SK-N-DZ (cell line): ENCODE measurements at regions not wholly inside any gene's neighbourhood (a gene's known extent, or its start where the extent isn't known, plus 50 kb on each side); places are given as distances from the start of the nearest gene placed in this dataset.

Source experiments
- DNase-seq: peaks from one replicate; pipeline ENCODE4 v3.0.0-alpha.2; 2015; ENCODE audit warnings: low spot score

DNA sequence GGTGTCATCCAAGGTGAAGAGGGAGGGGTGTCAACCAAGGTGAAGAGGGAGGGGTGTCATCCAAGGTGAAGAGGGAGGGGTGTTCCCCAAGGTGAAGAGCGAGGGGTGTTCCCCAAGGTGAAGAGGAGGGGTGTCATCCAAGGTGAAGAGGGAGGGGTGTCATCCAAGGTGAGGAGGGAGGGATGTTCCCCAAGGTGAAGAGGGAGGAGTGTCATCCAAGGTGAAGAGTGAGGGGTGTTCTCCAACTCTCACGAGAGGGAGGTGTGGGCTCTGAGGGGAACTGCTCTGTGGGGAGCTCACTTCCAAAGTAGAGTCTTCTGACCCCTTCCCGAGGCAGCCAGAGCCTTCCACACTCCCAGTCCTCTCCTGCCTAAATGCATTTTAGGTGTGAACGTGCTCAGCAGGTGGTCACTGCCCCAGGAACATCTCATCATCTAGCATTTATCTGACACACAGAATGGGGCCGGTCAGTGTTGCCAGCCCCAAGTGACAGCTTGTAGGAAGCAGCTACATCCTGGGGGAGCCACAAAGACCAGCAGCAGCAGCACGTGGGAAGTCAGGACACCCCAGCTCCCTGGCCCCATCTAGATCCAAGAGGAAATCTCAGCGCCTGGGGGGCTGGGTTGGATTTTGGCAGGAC lies 323.8 kb downstream of the GLRX3 start:
- DNase-seq: no peak

DNA sequence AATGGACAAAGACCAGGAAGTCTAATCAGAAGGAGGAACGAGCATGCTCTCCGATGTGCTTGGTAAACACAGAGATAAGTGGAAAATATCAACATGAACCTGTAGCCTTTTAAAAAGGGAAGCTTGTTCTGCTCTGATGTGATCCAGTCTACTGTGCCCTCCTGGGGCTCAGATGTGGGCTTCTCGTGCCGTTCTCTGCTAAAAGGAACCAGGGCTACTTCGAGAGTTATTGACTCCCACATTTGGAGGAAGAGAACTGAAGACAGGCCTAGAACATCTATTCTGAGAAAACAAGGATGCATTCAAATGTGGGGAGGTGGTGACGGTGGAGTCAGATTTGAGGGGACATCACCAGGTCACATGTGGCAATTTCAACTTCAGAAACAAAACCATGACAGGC lies 325.4 kb downstream of the GLRX3 start:
- DNase-seq: no peak

DNA sequence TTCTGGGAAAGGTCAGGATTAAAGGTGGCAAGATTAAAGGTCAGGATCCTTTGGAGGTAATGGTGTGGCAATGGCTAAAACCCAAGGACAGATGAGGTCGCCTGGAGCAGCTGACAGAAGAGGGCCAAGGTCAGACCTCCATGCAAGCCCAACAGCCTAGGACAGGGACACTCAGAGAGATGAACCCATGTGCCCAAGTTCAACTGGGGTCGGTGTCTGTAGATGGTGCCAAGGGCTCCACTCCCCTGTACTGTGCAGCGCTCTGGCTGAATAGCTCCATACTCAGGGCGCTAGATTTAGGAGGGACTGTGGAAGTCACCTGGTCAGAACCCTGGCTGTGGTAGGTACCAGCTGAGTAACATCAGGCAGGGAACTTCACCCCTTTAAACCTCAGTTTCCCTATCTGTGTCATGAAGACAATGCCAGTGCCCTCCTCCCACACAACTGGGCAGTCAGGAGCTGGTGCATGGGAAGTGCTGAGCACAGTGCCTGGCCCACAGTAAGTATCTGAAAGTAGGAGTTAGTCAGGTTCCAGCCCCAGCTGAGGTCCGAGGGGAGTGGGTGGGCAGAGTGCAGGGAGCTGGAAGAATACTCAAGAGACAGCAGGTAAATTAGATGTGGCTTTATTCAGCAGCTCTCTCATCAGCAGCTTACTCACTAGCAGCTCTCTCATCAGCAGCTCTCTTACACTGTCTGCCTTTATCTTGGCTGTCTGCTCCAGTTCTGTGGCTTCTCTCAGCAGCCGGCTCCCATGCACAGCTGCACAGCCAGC lies 327.1 kb downstream of the GLRX3 start:
- DNase-seq: no peak

DNA sequence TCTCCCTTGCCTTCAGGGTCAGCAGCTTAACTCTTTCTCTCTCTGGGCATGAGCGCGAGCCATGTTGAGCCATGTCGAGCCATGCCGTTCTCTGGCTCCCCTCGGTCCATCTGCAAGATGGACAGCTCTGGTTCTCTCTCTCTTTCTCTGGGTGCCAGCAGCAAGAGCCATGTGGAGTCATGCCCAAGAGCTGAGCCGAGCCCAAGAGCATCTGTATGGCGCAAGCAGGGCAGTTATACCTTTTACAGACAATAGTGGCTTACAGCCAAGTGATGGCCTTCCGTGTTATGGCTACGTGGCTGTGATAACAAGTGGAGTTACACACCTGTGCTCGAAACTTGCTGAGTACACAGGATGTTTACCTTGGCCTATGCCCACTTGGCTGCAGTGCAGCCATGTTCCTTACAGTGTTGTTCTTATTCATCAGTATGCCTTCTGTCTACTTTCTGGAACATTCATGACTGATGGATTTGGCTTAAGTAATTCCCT lies 327.7 kb downstream of the GLRX3 start:
- DNase-seq: no peak

DNA sequence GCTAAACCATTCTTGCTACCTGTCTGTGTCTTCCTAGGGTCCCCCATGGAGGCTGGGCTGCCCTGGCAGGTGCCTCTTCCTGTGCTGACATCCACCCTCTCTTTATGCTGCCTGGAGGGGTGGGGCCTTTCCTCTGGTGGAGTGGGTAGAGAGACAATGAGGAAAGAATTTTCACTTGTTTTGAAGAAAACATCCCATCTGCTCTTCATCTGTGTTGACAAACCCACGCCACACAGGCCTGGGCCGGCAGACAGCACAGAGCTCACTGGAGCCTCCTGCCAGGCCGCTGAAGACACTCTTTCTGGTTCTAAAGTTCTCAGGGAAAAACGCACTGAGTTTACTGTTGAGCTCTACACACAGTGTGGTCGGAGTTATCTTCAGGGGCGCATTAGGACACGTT lies 328.2 kb downstream of the GLRX3 start:
- DNase-seq: no peak

DNA sequence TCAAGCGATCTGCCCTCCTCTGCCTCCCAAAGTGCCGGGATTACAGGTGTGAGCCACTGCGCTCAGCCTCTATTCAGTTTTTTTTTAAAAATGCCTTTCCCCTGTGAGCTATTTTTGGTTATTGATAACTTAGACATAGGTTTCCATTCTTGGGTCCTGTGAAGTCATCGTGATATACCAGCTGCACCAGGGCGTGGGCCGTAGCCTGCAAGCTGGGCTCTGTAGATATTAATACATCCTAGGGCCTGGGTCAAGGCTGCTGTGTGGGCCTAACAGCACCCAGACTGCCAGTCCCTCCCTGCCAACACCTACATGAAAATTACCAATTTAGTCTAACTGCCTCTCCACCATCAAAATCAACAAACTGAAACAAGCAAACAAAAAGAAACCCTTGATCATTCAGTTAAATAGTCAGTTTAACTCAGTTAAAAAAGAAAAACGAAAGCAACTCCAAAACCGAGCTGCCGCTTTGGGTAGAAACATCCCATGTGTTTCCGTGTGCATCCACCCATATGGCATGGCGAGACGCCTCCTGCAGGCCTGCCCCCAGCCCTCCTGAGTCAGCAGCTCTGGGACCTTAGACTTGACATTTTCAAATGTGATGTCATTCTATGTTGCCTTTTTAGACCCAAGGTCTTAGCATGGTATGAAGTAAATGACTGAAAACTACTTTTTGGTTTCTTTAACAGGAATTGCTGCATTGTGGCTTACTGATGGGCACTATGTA lies 330.2 kb downstream of the GLRX3 start:
- DNase-seq: no peak

DNA sequence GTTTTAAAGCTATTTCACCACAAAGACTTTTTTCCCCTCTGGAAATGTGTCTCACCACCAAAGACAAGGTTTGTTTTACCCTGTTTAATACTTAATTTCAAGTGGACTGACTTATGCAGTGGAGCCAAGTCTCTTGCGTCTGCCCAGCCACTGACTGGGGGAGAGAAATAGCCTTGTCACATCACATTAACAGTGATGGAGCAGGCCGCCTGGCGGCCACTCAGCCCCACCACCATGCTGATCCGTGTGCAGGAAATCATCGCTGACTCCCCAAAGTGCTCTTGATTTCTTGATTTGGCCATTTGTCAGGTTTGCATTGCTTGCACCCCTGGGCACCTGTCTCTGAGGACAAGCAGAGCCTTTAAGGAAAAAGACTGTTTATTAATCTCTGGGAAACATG lies 334.1 kb downstream of the GLRX3 start:
- DNase-seq: no peak

DNA sequence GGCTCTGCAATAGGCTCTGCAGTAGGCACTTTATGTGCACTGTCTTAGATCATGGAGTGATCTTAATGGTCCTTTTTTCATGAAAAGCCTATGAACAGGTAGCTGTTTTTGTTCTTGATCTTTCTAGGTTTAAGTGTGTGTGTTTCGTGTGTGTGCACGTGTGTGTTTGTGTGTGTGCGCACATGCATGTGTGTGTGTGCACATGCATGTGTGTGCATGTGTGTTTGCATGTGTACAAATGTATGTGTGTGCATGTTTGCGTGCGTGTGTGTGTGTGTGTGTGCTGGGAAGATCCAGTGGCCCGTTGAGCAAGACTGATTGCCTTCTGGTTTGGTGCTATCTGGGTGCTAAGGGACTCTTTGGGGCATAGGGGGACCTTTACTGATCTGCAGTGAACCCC lies 334.8 kb downstream of the GLRX3 start:
- DNase-seq: no peak

DNA sequence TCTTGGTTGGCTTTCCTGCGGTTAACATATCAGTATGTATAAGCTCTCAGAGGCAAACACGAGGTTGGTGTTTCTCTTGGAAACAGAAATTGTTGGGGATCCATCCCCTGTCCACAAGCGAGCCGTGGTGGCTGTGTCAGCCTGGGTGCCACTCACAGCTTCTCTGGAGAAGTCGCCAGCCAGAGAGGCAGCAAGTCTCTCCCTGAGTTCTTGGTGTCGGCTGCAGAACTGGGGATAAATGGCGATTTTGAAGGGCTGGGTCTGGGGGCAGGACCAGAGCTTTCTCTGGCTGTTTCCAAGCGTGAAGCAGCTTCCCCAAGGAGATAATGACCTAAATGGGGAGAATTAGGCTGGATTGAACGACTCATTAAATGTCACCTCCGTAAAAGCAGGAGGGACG lies 335.3 kb downstream of the GLRX3 start:
- DNase-seq: no peak

DNA sequence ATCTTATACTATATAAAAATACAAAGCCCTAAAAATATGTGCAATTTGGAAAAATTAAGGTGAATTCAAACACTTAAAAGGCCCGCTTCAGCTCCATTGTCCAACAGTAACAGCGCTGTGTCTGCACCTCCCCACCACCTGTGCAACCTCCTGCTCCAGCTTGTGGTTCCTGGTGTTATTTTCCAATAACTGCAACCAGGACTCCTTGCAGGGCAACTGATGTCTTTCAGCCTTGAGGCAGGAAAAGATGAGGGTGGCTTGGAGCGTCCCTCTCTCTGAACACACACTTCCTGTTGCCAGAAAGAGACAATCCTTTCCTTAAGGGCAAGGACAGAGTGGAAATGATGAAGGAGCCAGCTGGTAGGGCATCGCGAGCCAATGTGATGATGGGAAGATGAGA lies 336.0 kb downstream of the GLRX3 start:
- DNase-seq: no peak

DNA sequence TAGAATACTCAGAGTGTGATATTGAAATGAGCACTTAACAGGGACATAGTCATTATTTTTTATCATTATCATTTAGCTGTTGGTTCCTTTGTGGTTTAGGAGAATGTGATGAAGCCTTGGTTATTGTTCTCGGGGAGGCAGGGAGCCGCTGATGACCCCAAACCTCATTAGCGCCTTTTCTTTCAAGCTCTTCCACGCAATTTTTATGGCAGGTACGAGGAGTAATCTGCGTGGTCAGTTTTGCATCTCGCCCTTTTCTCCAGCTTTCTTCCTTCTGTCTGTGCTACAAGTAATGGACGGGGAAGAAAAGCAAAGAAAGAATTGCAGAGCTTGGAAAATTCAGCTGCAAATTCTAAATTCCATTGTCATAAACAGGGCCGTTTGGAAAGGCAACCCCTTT lies 338.4 kb downstream of the GLRX3 start:
- DNase-seq: no peak

DNA sequence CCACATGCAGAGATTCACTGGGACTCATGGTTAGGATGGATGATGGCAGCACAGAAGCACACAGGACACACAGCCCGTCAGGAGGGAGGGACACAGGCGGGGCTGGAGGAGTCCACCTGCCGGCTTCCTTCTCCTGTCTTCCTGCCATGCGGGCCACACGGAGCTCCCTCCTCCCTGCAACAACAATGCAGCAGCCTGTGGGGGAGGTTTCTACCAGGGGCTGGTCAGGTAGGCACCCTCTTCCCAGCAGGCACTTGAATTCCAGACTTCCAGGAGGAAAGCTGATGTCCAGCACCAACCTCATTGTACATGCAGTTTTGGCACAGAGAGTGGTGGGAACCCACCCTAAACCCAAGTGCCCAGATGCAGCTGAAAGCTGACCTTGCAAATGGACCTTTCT lies 341.2 kb downstream of the GLRX3 start:
- DNase-seq: no peak

DNA sequence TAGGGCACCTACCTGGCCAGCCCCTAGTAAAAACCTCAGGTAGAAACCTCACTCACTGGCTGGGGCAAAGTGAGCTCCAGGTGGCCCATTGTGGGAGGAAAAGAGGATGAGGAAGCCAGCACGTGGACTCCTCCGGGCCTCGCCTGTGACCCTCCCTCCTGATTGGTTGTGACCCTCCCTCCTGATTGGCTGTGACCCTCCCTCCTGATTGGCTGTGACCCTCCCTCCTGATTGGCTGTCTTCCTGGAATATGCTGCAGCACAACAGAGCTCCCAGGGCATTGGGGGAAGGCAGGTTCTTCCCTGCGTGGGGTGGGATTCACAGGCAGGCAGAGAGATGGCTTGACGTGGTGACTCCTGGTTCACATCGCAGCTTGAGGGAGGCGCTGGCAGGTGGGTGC lies 343.0 kb downstream of the GLRX3 start:
- DNase-seq: no peak

DNA sequence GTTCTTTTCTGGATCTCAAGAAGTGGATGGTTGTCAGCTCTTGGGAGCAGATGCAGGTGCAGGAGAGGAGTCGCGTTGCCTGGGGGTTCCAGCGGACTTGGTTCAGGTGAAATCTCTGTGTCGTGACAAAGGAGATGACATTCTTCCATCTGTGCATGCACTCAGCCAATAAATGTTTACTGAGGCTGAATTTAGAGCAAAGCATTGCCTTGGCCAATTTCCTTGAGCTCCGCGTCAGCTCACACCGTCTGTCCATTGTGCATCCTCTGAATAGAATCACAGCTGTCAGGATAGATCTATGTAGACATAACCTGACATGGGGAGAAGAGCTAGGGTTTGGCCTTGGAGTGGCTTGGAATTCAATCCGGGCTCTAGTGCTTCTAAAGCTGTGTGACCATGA lies 343.7 kb downstream of the GLRX3 start:
- DNase-seq: no peak

DNA sequence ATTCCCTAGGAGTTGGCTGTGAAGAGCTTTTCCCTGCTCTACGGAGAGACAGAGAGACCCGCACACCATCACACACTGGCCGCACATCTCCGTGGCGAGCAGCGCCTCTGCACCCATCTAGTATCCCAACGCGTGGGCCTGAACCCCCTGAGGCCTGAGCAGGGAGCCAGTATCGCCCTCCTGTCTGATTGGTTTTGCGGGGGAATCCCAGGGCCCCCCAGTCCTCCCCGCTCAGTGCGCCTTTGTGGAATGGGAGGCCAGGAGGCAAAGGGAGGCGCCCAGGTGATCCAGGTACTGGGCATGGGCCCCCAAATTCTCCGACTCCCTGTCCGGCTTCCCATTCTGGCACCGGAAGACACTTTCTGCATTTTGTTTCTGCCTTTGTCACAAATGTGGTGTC lies 344.3 kb downstream of the GLRX3 start:
- DNase-seq: no peak

DNA sequence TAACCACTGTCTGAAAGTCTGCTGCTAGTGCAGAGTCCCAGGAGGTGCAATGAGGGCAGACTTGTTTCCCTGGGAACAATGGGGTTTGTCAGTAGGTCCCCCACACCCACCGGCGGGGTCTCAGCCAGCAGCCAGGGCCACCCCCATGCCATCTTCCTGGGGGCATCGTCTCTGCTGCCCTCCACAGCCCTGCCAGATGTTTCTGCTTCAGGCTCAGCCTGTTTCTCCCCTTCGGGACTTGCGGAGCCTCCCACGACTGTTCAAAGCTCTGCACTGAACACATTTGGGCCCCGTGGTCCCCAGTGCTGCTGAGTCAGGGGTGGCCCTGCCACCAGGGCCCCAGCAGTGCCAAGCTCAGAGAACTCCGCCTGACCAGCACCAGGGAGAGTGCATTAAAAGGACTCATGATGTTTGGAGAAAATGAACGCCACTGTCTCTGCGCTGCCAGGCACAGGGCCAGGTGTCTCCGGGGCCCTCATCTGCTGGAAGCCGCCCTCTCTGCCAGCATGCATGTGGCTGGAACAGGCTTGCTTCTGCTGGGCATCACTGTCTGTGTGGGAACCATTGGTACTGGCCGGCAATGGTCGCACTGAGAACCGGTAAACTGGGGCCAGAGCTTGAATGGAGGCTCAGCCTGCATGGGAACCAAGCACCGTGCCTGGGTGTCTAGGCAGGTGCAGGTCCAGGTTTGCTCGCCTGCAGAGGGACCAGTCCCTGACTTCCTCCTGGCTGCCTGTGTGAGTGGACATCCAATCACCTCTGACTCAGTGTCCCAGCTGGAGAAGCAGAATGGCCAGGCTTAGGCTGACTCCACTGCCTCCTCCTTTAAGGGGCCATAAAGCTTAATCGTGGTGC lies 345.1 kb downstream of the GLRX3 start:
- DNase-seq: no peak

DNA sequence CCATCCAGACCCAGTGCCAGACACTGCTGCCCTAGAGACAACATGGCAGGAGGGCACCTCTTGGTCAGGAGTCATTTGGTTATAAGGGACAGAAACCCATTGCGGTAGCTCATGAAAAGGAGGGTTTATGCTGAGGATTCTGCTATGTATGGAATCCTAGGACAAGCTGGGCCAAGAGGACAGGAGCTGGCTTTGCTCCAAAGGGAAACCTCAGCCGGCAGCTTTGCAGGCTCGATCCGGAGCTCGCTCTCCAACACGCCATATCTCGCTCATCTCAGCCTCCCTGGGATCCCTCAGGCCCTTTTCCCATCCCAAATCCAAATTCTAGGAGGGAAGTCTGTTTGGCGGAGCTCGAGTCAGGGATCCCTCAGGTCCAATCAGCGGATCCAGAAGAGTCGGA lies 345.7 kb downstream of the GLRX3 start:
- no peak for DNase-seq

DNA sequence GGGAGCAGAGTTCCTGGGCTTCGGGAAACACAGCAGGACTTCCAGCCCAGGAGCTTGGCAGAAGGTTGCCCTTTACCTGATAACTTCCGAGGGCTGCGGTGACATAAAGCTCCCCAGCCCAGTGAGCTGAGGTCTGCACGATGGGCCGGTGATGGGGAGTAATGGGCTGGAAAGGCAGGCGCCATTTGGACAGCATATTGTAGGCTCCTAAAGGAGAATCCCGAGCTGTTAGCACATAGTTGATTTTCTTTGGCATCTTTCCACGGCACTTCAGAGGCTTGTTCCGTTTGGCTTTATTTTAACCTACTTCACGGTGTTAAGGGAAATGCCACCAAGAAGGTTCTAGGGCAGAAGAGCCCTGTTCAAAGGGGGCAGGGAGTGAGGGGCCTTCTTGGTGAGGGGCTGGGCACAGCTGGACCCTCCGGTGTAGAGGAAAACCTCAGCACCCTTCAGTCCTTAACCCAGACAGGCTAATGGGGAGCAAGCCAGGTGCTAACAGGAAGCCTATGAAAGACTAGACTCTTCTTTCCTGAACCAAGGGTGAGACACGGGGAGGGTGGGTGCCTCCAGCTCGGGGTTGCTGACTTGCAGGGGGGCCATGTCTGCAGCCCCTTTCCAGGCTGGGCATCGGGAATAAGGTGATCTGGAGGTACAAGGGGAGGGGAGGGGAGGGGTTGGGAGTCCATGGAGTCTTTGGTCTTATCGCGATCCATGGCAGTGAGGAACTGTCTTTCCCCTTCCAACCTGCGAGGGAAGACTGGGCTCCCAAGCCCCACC lies 347.7 kb downstream of the GLRX3 start:
- no peak for DNase-seq

DNA sequence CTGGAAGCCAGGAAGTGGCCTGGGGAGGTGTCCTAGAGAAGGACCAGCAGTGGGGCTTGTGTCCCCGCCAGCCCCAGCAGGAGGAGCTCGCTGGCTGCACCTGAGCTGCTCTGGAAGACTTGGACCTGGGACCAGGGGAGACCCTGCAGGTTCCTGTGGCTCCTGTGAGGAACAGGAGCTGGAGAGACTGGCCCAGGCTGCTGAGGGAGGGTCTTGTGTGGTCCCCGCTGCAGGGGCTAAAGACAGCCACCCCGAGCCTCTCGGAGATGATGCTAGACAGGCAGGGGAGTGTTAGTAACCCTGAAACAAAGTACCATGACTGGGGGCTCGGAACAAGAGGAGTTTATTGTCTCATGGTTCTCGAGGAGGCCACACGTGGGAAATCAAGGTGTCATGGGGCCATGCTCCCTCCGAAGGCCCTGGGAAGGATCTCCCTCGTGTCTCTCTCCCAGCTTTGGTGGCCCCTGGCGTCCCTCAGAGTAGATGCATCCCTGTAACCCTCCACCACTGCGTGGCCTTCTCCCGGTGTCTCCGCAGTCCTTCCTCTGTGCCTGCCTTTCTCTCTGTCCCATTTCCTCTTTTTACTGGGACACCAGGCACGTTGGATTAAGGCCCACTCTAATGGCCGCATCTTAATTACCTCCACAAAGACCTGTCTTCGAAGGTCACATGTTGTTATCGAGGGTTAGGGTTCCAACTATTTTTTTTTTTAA lies 348.4 kb downstream of the GLRX3 start:
- no peak for DNase-seq

DNA sequence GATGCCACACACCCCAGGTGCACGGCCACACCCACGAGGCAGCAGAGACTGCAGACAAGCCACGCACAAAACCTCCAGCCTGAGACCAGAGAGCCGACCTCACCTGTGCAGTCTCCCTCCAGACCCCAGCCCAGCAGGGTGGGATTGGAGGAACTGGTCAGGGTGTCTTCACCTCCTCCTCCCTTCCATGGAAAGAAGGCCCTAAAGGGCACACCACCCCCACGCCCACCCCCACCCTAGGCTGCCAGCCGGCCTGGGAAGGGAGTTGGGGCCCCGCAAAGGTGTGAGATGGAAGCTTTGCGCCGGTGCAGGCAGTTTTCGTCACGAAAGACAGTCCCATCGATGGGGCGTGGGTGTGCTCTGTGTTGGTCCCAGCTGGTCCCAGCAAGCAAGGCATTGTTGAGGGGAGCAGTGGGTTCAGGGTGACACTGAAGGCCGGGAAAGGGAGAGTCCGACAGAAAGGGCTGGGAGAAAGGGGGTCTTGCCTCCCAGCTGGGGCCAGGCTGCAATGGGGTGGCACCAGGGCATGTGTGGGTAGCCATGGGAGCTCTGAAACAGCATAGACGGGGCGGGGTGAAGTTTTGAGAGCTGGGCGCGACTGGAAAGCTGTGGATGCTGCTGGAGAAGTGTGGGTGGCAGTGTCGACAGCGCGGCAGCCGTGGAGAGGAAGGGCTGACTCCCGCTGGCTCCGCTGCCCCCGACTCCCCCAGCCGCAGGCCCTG lies 349.2 kb downstream of the GLRX3 start:
- no peak for DNase-seq
